ENCODE measurements at regions not wholly inside any gene's neighbourhood (a gene's known extent, or its start where the extent isn't known, plus 50 kb on each side); places are given as distances from the start of the nearest gene placed in this dataset.

DNA sequence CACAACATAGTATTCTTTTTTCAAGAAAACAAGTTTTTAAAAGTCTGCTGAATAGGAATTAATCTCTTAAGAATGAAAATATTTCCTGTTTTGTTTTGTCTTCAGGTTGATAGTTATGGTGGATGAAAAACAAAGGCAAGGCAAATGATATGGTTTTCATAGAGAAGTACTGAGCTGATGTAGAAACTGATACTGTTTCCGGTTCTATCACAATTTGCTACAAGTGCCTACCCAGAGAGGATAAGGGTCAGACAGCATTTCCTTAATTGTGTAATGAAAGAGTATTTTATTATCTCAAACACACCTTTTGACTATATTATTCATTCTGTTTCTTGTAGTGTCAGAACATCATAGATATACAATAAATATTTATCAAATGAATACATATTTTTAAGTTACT, 836.3 kb downstream of the SQOR start:
- TF ChIP-seq, protein P1, sequence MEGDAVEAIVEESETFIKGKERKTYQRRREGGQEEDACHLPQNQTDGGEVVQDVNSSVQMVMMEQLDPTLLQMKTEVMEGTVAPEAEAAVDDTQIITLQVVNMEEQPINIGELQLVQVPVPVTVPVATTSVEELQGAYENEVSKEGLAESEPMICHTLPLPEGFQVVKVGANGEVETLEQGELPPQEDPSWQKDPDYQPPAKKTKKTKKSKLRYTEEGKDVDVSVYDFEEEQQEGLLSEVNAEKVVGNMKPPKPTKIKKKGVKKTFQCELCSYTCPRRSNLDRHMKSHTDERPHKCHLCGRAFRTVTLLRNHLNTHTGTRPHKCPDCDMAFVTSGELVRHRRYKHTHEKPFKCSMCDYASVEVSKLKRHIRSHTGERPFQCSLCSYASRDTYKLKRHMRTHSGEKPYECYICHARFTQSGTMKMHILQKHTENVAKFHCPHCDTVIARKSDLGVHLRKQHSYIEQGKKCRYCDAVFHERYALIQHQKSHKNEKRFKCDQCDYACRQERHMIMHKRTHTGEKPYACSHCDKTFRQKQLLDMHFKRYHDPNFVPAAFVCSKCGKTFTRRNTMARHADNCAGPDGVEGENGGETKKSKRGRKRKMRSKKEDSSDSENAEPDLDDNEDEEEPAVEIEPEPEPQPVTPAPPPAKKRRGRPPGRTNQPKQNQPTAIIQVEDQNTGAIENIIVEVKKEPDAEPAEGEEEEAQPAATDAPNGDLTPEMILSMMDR (conservative IDR thresholded peaks at IDR 0.05 in 1 of 2, IDR thresholded peaks at IDR 0.05 in 1 of 2; ENCODE audit: extremely low read depth in 1 of 2, insufficient read depth in 1 of 2, low read depth in 1 of 2, low read length in 2 of 2), result no peak
- no peak for TF ChIP-seq EZH2 (IDR thresholded peaks at IDR 0.05; ENCODE audit: borderline replicate concordance, low read length)
